GM12873 (cell line): ENCODE measurements at regions not wholly inside any gene's neighbourhood (a gene's known extent, or its start where the extent isn't known, plus 50 kb on each side); places are given as distances from the start of the nearest gene placed in this dataset.
A peak's percentile ranks its signal among the peaks of the same experiment; 100 is the strongest.

Experiments used
- TF ChIP-seq, protein P1 (sequence below): IDR thresholded peaks from 2 replicates; pipeline ENCODE4 v1.5.1; 2012; ENCODE audit warnings: low read depth, mild to moderate bottlenecking, moderate library complexity, low read length, control low read depth; ENCODE audit not compliant: insufficient read depth; ENCODE audit errors: missing control alignments

DNA sequence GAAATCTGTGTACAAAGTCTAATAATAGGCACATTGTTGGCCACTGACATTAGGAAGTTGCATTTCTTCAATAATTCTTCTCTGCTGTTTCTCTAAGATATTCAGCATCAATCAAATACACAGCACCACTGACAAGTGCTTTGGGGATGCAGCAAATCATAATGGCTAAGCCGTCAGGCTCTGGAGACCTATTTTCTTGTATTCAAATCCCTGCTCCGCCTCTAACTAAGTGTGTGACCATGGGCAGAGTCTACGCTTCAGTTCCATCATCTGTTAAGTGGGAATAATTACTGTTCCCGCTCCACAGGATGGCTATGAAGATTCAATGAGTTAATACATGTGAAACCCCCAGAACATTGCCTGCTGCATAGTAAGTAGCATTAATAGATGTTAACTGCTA, 176.9 kb downstream of the ADGRL4 start:
- TF ChIP-seq, protein P1, sequence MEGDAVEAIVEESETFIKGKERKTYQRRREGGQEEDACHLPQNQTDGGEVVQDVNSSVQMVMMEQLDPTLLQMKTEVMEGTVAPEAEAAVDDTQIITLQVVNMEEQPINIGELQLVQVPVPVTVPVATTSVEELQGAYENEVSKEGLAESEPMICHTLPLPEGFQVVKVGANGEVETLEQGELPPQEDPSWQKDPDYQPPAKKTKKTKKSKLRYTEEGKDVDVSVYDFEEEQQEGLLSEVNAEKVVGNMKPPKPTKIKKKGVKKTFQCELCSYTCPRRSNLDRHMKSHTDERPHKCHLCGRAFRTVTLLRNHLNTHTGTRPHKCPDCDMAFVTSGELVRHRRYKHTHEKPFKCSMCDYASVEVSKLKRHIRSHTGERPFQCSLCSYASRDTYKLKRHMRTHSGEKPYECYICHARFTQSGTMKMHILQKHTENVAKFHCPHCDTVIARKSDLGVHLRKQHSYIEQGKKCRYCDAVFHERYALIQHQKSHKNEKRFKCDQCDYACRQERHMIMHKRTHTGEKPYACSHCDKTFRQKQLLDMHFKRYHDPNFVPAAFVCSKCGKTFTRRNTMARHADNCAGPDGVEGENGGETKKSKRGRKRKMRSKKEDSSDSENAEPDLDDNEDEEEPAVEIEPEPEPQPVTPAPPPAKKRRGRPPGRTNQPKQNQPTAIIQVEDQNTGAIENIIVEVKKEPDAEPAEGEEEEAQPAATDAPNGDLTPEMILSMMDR, result no peak

DNA sequence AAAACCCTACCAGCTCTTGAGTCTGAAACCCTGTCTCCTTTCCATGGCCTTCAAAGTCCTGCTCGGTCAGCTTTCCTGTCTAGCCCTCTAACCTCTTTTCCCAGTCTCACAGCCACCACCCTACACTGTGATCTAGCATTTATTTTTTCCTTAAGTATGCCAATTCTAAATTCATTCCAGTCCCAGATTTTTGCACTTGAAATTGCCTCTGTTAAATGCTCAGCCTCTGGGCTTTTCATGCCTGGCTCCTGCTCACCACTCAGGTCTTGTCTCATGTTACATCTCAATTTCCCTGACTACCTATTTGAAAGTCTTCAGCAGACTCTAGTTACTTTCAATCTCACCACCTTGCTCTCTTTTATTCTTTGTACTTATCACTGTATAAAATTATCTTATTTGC, 176.2 kb downstream of the ADGRL4 start:
- TF ChIP-seq, protein P1, result no peak

DNA sequence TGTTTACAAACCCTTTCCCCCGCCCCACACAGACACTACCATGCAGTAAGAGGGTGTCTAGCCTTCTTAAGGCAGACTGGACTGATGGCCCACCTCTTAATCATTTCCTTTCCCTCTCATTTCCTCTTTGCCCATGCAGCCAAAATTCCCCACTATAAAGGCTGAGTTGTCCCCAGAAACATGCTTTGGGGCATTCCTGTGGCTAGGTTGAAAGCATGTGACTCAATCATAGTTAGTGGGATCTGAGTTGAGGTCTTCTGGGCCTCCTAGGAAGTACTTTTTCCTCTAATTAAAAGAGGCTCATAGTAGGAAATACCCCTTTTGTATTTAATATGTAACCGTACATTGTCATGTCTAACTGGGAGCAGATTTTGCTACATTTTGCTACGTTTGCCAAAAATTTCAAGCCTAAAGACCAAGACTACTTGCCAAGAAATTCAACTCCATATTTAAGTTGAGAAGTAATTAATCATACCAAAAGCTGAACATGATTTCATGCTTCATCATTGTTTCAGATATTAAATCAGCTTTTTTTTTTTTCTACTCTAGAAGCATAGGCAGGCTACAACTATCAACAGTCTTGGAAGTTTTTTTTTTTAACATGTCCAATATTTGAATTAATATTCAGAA, 174.7 kb downstream of the ADGRL4 start:
- TF ChIP-seq, protein P1, result no peak

DNA sequence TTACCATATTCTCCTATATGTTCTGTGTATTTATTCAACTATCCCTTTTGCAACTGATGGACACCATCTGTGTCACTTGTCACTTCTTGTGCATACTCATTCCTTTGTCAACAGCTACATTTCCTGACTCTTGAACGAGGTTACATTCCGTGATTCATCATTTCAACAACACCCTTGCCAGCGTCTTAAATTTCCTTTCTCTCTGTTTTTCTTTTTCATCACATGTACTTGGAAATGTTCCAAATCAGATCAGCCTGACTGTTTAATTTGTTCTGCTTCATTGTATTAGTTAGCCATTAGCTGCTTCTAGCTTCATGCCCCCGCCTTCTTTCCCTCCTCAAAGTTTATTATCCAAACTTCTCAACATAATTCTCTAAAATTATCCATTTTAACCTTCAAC, 173.0 kb downstream of the ADGRL4 start:
- TF ChIP-seq, protein P1, result no peak

DNA sequence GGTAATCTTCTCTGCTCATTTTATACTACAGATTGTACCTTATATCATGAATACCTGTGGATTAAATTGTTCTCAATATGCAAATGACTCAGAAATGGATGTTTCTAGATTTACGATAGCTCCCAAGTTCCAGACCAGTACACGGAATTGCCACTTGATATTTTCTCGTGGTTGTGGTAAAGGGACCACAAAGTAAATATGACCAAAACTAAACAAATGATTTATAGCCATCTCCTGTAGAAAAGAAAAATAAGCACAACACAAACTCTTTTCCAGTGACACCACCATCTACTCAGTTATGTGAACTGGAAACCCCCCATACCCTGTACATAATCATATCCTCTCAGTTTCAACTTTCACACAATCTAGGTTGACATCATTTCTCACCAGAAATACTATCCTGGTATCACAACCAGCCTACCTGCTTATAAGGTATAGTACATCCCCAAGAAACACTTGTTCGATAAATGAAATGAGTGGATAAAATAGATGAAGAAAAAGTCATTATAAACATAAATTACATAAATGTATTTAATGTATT, 172.3 kb downstream of the ADGRL4 start:
- TF ChIP-seq, protein P1, result no peak

DNA sequence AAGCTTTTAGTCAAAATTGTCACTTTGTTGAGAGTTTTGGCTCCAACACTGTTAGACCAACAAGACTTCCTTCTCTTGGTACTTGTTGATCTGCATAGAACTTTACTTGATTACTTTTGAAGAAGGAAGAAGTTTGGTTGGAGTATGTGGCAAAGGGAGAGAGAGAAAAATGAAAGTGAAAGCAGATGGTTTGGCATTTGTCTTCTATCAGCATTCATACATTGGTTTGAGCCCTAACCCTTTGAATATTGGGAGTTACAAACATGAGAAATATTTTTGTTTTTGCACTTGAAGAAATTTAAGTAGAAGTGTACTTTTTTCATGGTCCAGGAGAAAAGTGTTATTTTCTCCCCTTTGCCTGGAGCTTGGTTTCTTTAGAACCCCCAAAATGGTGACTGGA, 169.8 kb downstream of the ADGRL4 start:
- TF ChIP-seq, protein P1, result no peak

DNA sequence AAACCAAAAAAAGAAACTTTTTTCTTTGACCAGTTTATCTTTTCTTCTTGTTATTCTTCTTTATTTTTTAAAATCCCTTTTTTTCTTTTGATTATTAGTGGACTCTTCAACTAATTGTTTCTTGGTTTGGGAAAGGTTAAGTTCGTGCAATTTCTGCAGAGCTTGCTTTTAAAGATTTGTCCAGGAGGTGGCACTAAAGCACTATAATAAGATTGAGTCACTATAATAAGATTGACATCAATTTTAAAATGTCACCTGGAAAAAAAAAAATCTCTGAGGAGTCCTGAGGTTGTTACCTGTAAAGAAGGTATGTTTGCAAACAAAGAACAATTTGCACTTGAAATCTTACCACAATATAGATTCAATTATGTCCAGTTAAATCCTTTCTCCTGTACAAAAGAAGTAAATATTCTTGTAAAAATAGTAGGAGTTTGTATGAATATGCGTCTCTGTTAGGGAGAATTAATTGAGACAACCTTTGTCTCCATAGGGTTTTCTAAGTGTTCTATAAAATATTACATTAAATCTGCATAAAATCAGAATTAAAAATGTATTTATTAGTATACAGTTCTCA, 166.7 kb downstream of the ADGRL4 start:
- TF ChIP-seq, protein P1, result peak; percentile 45
